H1 (cell line): ENCODE measurements at regions not wholly inside any gene's neighbourhood (a gene's known extent, or its start where the extent isn't known, plus 50 kb on each side); places are given as distances from the start of the nearest gene placed in this dataset.

Source experiments
- CTCF ChIA-PET: fragments of 300-600 bp; sonication (Branson Sonifier 250); formaldehyde crosslinking; loops from one replicate; lab custom pipeline; 2021; ENCODE audit not compliant: partially characterized antibody; lab: Charles Lee
- POLR2A ChIA-PET: fragments of 300-600 bp; sonication (Branson Sonifier 250); formaldehyde crosslinking; loops from one replicate; lab custom pipeline; 2021; ENCODE audit warnings: inconsistent platforms; ENCODE audit not compliant: partially characterized antibody; lab: Charles Lee
- DNase-seq, 2 experiments: peaks; one replicate each; pipeline versions ENCODE4 v3.0.0 to v3.0.0-alpha.2; 2010 to 2022; ENCODE audit warnings: low spot score in 2 of 2, low read depth in 1 of 2, mixed read lengths in 1 of 2
- FAIRE-seq: peaks from 2 replicates; lab custom pipeline; 2011; peaks lifted over from hg19 to GRCh38; lab: Jason Lieb, UNC
- H2AFZ ChIP-seq: 2 replicates; pipeline ENCODE4 v1.8.1; 2012; ENCODE audit warnings: low read length, inconsistent platforms
- H2AK5ac ChIP-seq: 2 replicates; pipeline ENCODE4 v1.6.1; 2013; ENCODE audit warnings: low read depth, low read length
- H2BK120ac ChIP-seq: replicated peaks from 2 replicates; pipeline ENCODE3; 2013; ENCODE audit warnings: low read depth, low read length, inconsistent platforms
- H2BK12ac ChIP-seq: 2 replicates; pipeline ENCODE4 v1.6.1; 2013; ENCODE audit warnings: low read depth, low read length
- H2BK15ac ChIP-seq: 2 replicates; pipeline ENCODE4 v1.6.1; 2013; ENCODE audit warnings: low read length
- H2BK20ac ChIP-seq: 2 replicates; pipeline ENCODE4 v1.6.1; 2013; ENCODE audit warnings: low read length
- H2BK5ac ChIP-seq: 2 replicates; pipeline ENCODE4 v1.6.1; 2013; ENCODE audit warnings: low read depth, low read length
- H3K14ac ChIP-seq: 2 replicates; pipeline ENCODE4 v1.6.1; 2013; ENCODE audit warnings: inconsistent platforms; ENCODE audit not compliant: insufficient read length
- H3K18ac ChIP-seq: 2 replicates; pipeline ENCODE4 v1.6.1; 2013; ENCODE audit warnings: low read length; ENCODE audit errors: extremely low read depth
- H3K23ac ChIP-seq: 2 replicates; pipeline ENCODE4 v1.6.1; 2013; ENCODE audit warnings: inconsistent platforms; ENCODE audit not compliant: insufficient read length
- H3K23me2 ChIP-seq: 2 replicates; pipeline ENCODE4 v1.6.1; 2013; ENCODE audit warnings: low read depth, low read length
- H3K27ac ChIP-seq: 2 replicates; pipeline ENCODE4 v1.6.1; 2011; ENCODE audit warnings: low read depth, low read length, inconsistent platforms
- H3K27me3 ChIP-seq, 4 experiments: replicated peaks in 1 of 4; 1 replicate in 1 of 4; 2 replicates in 3 of 4; pipeline versions ENCODE4 v1.6.1 to v1.8.1; 2011 to 2013; ENCODE audit warnings: low read length in 3 of 4, mild to moderate bottlenecking in 3 of 4, inconsistent platforms in 2 of 4, mixed read lengths in 2 of 4, moderate library complexity in 1 of 4; ENCODE audit not compliant: control insufficient read depth in 3 of 4, insufficient read depth in 3 of 4; ENCODE audit errors: extremely low read depth in 1 of 4
- H3K36me3 ChIP-seq, 4 experiments: 2 replicates each; pipeline versions ENCODE4 v1.6.1 to v1.8.1; 2011 to 2013; ENCODE audit warnings: mild to moderate bottlenecking in 4 of 4, low read length in 3 of 4, moderate library complexity in 2 of 4, control low read depth in 1 of 4, inconsistent platforms in 1 of 4; ENCODE audit not compliant: insufficient read depth in 4 of 4, control insufficient read depth in 2 of 4
- H3K4ac ChIP-seq: replicated peaks from 2 replicates; pipeline ENCODE3; 2013; ENCODE audit warnings: low read length, low read depth, mixed read lengths, inconsistent platforms; ENCODE audit not compliant: insufficient read length
- H3K4me1 ChIP-seq, 4 experiments: replicated peaks in 1 of 4; 1 replicate in 1 of 4; 2 replicates in 3 of 4; pipeline versions ENCODE4 v1.6.1 to v1.8.1; 2011 to 2013; ENCODE audit warnings: low read length in 3 of 4, inconsistent platforms in 2 of 4, mixed read lengths in 1 of 4; ENCODE audit not compliant: insufficient read depth in 4 of 4, control insufficient read depth in 3 of 4
- H3K4me2 ChIP-seq, 2 experiments: 2 replicates each; pipeline versions ENCODE4 v1.6.1 to v1.8.1; 2011 to 2013; ENCODE audit warnings: low read depth in 2 of 2, low read length in 2 of 2, control low read depth in 1 of 2, inconsistent platforms in 1 of 2, mild to moderate bottlenecking in 1 of 2; ENCODE audit not compliant: insufficient read depth in 1 of 2
- H3K4me3 ChIP-seq, 4 experiments: fragments of 200-600, 300-600 bp in 1 of 4; sonication (generic), shearing (Covaris generic), sonication (Bioruptor Twin) in 1 of 4; 2 replicates each; pipeline versions ENCODE4 v1.5.1 to v1.8.1; 2011 to 2016; ENCODE audit warnings: low read length in 4 of 4, low read depth in 3 of 4, control low read depth in 2 of 4, inconsistent platforms in 2 of 4, mild to moderate bottlenecking in 2 of 4, mixed read lengths in 1 of 4, moderate library complexity in 1 of 4; ENCODE audit not compliant: insufficient read depth in 2 of 4; ENCODE audit errors: extremely low read depth in 1 of 4
- H3K56ac ChIP-seq: replicated peaks from 2 replicates; pipeline ENCODE3; 2013; ENCODE audit warnings: low read depth, mild to moderate bottlenecking, mixed read lengths, low read length, inconsistent platforms; ENCODE audit not compliant: insufficient read length
- H3K79me1 ChIP-seq: 2 replicates; pipeline ENCODE4 v1.6.1; 2013; ENCODE audit warnings: low read depth, low read length, control low read depth
- H3K79me2 ChIP-seq, 2 experiments: 2 replicates each; pipeline versions ENCODE4 v1.6.1 to v1.8.1; 2012 to 2013; ENCODE audit warnings: low read length in 2 of 2, mild to moderate bottlenecking in 2 of 2, inconsistent platforms in 1 of 2; ENCODE audit not compliant: insufficient read depth in 2 of 2, control insufficient read depth in 1 of 2
- H3K9ac ChIP-seq, 4 experiments: replicated peaks in 1 of 4; 1 replicate in 1 of 4; 2 replicates in 3 of 4; pipeline versions ENCODE4 v1.6.1 to v1.8.1; 2011 to 2013; ENCODE audit warnings: low read depth in 3 of 4, low read length in 3 of 4, control low read depth in 2 of 4, mild to moderate bottlenecking in 2 of 4, moderate library complexity in 2 of 4, inconsistent platforms in 1 of 4; ENCODE audit errors: extremely low read depth in 1 of 4
- H3K9me3 ChIP-seq, 2 experiments: 2 replicates each; pipeline versions ENCODE4 v1.6.1 to v1.8.1; 2012 to 2013; ENCODE audit warnings: mild to moderate bottlenecking in 2 of 2, moderate library complexity in 2 of 2, control low read depth in 1 of 2, inconsistent platforms in 1 of 2, low read depth in 1 of 2, low read length in 1 of 2, mixed read lengths in 1 of 2; ENCODE audit not compliant: insufficient read depth in 2 of 2
- H4K20me1 ChIP-seq, 2 experiments: replicated peaks in 1 of 2; 2 replicates each; pipeline versions ENCODE3 to v1.8.1; 2011 to 2013; ENCODE audit warnings: inconsistent platforms in 2 of 2, low read length in 2 of 2, mild to moderate bottlenecking in 1 of 2; ENCODE audit not compliant: insufficient read depth in 2 of 2, control insufficient read depth in 1 of 2
- H4K5ac ChIP-seq: 2 replicates; pipeline ENCODE4 v1.6.1; 2013; ENCODE audit warnings: low read length, low read depth, mixed read lengths, inconsistent platforms; ENCODE audit not compliant: insufficient read length
- H4K8ac ChIP-seq: 2 replicates; pipeline ENCODE4 v1.8.0; 2013; ENCODE audit warnings: mild to moderate bottlenecking, moderate library complexity, low read length, inconsistent platforms; ENCODE audit not compliant: insufficient read depth; ENCODE audit errors: extremely low read depth
- H4K91ac ChIP-seq: replicated peaks from 2 replicates; pipeline ENCODE3; 2013; ENCODE audit warnings: low read length, mixed read lengths, inconsistent platforms; ENCODE audit not compliant: insufficient read length
- BRCA1 ChIP-seq: IDR thresholded peaks from 2 replicates; pipeline ENCODE4 v1.6.1; 2012; ENCODE audit warnings: low read depth, low read length, improper control_type of control experiment
- EGR1 ChIP-seq: IDR thresholded peaks from 2 replicates; pipeline ENCODE4 v1.6.1; 2011; ENCODE audit warnings: low read depth, low read length, borderline replicate concordance
- EZH2 ChIP-seq: fragments of 200-600 bp; sonication (generic); IDR thresholded peaks from 2 replicates; pipeline ENCODE4 v1.7.1; 2012; ENCODE audit warnings: low read depth, mild to moderate bottlenecking, moderate library complexity, low read length, inconsistent platforms; ENCODE audit not compliant: severe bottlenecking
- GABPA ChIP-seq: IDR thresholded peaks from 2 replicates; pipeline ENCODE4 v1.6.1; 2011; ENCODE audit warnings: mild to moderate bottlenecking, low read length, moderate library complexity, borderline replicate concordance; ENCODE audit not compliant: insufficient read depth
- HDAC6 ChIP-seq: IDR thresholded peaks from one replicate; pipeline ENCODE4 v1.7.1; 2012; ENCODE audit warnings: low read depth, mild to moderate bottlenecking, inconsistent platforms, low read length, moderate library complexity
- JUN ChIP-seq: IDR thresholded peaks from 2 replicates; pipeline ENCODE4 v1.6.1; 2011; ENCODE audit warnings: low read depth, mild to moderate bottlenecking, improper control_type of control experiment, low read length
- NRF1 ChIP-seq: IDR thresholded peaks from 2 replicates; pipeline ENCODE4 v1.6.1; 2011; ENCODE audit warnings: mild to moderate bottlenecking, low read depth, low read length, improper control_type of control experiment
- POLR2A ChIP-seq, 2 experiments: IDR thresholded peaks; 1 replicate in 1 of 2; 2 replicates in 1 of 2; pipeline ENCODE4 v1.6.1; 2011; ENCODE audit warnings: low read depth in 2 of 2, low read length in 2 of 2, mild to moderate bottlenecking in 2 of 2; ENCODE audit errors: control extremely low read depth in 1 of 2
- RNF2 ChIP-seq: fragments of 200-900, 300-1000 bp; sonication (generic); IDR thresholded peaks from 2 replicates; pipeline ENCODE4 v1.7.1; 2016; ENCODE audit warnings: borderline replicate concordance, low read depth, mild to moderate bottlenecking, antibody characterized with exemption, low read length; ENCODE audit not compliant: poor library complexity, severe bottlenecking; ENCODE audit errors: missing control alignments
- RXRA ChIP-seq: IDR thresholded peaks from 2 replicates; pipeline ENCODE4 v1.6.1; 2011; ENCODE audit warnings: low read depth, mild to moderate bottlenecking, low read length, moderate library complexity; ENCODE audit not compliant: insufficient read depth
- SAP30 ChIP-seq: fragments of 300-600 bp; sonication (generic); IDR thresholded peaks from 2 replicates; pipeline ENCODE4 v1.7.1; 2012; ENCODE audit warnings: low read length, moderate library complexity, mild to moderate bottlenecking, inconsistent platforms; ENCODE audit not compliant: insufficient read depth, insufficient replicate concordance
- SP2 ChIP-seq: IDR thresholded peaks from 2 replicates; pipeline ENCODE4 v1.6.1; 2012; ENCODE audit warnings: mild to moderate bottlenecking, low read length, inconsistent platforms
- TAF1 ChIP-seq: IDR thresholded peaks from 2 replicates; pipeline ENCODE4 v1.6.1; 2011; ENCODE audit warnings: mild to moderate bottlenecking, low read depth, low read length
- TEAD4 ChIP-seq: IDR thresholded peaks from 2 replicates; pipeline ENCODE4 v1.6.1; 2012; ENCODE audit warnings: low read depth, low read length, inconsistent platforms, mixed read lengths
- WGBS, 2 experiments: shearing (Covaris generic) in 1 of 2; methylation state at CpG; one replicate each; pipeline versions ENCODE4 v1.1.6 to v1.1.7; 2013 to 2015; ENCODE audit warnings: low lambda C conversion rate in 2 of 2, mixed read lengths in 2 of 2, inconsistent platforms in 1 of 2, low coverage in 1 of 2, missing lambda C conversion rate in 1 of 2; ENCODE audit not compliant: insufficient replicate concordance in 2 of 2, insufficient coverage in 1 of 2, insufficient read length in 1 of 2; ENCODE audit errors: extremely low coverage in 1 of 2, missing lambda C conversion rate in 1 of 2; 5-methylcytosine and 5-hydroxymethylcytosine counted together

DNA sequence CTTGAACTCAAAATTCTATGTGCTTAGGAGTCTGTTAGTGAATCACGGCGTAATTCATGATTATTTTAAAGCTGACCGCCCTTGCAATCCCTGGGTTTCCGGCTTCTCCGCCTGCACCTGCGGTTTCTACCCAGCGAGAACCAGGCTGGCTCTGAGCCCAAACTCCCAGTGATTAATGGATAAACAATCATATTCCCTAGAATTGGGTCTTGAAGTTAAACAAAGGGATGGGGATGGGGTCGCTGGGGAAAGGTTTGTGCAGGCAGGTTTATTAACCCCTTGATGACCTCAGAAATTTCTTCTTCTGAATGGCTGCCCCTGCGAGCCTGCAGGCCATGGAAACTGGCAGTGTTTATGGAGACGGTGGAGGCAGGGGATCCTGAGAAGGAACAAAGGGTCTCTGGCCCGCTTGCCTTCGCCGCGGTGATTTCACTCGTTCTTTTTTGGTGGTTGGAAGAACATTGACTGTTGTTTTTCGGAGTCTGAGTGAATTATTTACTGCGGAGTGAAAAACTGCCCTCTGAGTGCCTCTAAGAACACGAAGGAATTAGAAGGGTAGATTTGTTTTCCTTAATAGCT is 1000.3 kb downstream of the BRD1 start:
- Histone ChIP-seq H2AFZ (no peak overlapping the region), H2BK12ac (no peak overlapping the region), H4K20me1 (peaks cover 0 to 2% of the 10 kb centered on the region in 2 experiments), H3K36me3 (no peaks in the 10 kb centered on the region), H3K9me3 (0 out of 4 replicates have a peak, but pooled peaks cover 0 to 7% of the 10 kb centered on the region in 2 experiments), H3K14ac (no peak overlapping the region), H2BK5ac (no peak overlapping the region), H2AK5ac (no peak overlapping the region), H3K27me3 (no peaks in the 10 kb centered on the region), H3K4me1 (no peaks in the 10 kb centered on the region), H3K23ac (no peak overlapping the region), H3K27ac (no peak overlapping the region), H4K5ac (no peak overlapping the region), H3K4me2 (no peak overlapping the region), H2BK15ac (no peak overlapping the region), H4K91ac (no peak overlapping the region), H3K4me3 (no peak overlapping the region), H3K4ac (no peak overlapping the region), H3K56ac (no peak overlapping the region), H4K8ac (no peak overlapping the region), H3K79me2 (no peaks in the 10 kb centered on the region), H2BK20ac (no peak overlapping the region), H3K23me2 (0 out of 2 replicates have a peak, but pooled peaks cover 2% of the 10 kb centered on the region), H3K79me1 (no peaks in the 10 kb centered on the region), H2BK120ac (no peak overlapping the region), H3K9ac (no peak overlapping the region), H3K18ac (no peak overlapping the region)
- FAIRE-seq (no peak), DNase-seq (peak in 1 of 2 experiments; percentile 39)
- ChIA-PET POLR2A (interaction anchor here (1.7 kb wide), 1 partner anchor 31 kb away, joined by 5 read pairs; no protein-coding TSS in a partner anchor), CTCF (interaction anchor here (1.2 kb wide), 1 partner anchor 44 kb away, joined by 3 read pairs; no protein-coding TSS in a partner anchor)
- WGBS, 2 experiments = 86% methylated on average over 18 of the region's 18 CpGs; no CpG with 5 or more reads in 1 of the 2 experiments
- TF ChIP-seq BRCA1 (no peak), SP2 (no peak), GABPA (no peak), EZH2 (no peak), EGR1 (no peak), TEAD4 (no peak), HDAC6 (no peak), TAF1 (no peak), POLR2A (IDR thresholded peaks at IDR 0.05; ENCODE audit: control extremely low read depth in 1 of 2, low read depth in 2 of 2, low read length in 2 of 2) (no peak), RNF2 (no peak), SAP30 (no peak), NRF1 (no peak), JUN (no peak), RXRA (no peak)
